NCI-H1092 treated with DMSO at 0.1 percent for 48 hours (cell line): ENCODE measurements at regions not wholly inside any gene's neighbourhood (a gene's known extent, or its start where the extent isn't known, plus 50 kb on each side); places are given as distances from the start of the nearest gene placed in this dataset.

Experiments used
- DNase-seq: peaks from one replicate; lab custom pipeline; 2025; lab: John Stamatoyannopoulos, UW

GRCh38 chr7:25557379-25557917 lies 329.2 kb upstream of the NPVF start:
- no peak for DNase-seq

DNA sequence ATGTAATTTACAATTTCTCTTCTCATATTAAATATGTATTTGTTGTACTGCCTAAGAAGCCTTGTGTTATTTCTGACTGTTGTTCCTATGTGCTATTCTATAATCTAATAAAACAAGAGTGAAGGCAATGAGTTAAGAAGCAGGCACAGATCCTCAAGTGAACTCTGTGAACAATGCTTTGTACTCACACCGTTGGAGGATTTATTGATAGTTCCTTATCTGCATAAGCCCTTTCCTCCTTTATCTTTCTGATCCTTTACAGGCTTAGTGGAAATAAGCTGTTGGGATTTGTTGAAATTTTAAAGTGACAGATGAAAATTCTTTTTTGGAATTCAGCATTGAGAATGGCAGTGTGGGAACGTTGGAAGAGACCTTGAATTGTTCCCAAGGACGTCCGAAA lies 329.6 kb upstream of the NPVF start:
- DNase-seq: no peak

DNA sequence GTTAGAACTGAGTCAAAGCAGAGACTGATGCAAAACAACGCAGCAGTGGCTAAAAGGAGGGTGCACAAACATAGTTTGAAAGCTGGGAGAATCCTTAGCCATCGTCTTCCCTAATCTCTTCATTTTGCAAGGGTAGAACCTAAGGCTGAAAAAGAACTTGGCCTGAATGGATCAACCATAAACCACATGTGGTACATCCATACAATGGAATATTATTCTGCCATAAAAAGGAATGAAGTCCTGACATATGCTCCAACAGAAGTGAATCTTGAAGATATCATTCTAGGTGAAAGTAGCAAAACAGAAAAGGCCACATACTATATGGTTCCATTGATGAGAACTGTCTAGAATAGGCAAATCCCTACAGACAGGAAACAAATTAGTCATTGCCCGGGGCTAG lies 330.3 kb upstream of the NPVF start:
- DNase-seq: no peak

DNA sequence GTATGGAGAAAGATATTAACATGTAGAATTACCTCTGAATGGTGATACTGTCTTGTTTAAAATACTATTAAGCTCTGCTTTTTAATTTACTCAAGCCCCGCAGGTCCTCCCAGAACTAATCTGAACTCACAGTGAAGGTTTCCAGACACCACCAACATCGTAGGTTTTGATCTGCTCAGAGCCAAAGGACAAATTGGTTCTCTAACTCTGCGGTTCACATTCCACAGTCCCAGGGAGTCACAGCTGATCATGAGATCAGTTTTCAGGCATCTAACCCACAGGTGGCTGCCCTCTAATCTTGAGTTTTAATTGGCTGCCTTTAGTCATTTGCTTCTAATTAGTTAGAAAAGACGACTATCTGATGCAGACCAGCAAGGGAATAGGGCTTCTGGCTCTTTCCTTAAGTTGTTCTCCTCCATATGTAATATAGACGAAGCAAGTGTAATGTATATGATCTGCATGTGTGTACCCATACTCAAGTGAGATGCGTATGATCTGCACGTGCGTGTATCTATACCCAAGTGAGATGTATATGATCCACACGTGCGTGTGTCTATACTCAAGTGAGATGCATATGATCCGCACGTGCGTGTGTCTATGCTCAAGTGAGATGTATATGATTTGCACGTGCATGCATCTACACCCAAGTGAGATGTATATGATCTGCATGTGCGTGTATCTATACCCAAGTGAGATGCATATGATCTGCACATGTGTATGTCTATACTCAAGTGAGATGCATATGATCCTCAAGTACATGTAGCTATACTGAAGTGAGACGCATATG lies 331.5 kb upstream of the NPVF start:
- no peak for DNase-seq

GRCh38 chr7:25562673-25563182 lies 334.4 kb upstream of the NPVF start:
- DNase-seq: peak; percentile 55

GRCh38 chr7:25565002-25565401 lies 336.7 kb upstream of the NPVF start:
- DNase-seq: peak; percentile 28

DNA sequence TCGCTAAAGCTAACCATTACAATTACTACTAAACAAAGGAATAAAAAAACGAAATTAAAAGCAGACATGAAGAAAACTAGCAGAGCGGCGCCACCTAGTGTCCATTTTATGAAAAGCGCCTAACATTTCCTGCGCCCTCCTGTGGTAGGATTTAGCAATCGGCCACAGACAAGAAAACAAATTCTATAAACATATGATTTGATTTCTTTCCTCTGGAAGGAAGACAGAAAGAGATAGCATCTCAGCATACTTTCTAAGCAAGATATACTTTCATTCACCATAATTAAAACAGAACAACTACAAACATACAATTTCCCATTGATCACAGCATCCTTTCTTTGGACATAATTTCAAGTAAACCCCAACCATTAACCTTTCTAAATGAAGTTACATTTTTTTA lies 337.7 kb upstream of the NPVF start:
- DNase-seq: peak; percentile 88

DNA sequence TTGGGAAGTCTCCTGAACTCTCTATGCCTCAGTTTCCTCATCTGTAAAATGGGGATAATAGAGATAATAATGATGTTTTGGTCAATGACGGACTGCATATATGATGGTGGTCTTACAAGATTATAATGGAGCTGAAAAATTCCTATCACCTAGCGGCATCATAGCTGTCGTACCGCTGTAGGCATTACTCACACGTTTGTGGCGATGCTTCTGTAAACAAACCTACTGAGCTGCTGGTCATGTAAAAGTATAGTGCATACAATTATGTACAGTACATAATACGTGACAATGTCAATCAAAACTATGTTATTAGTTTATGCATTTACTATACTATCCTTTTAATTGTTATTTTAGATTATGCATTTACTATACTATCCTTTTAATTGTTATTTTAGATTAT lies 339.1 kb upstream of the NPVF start:
- DNase-seq: no peak

DNA sequence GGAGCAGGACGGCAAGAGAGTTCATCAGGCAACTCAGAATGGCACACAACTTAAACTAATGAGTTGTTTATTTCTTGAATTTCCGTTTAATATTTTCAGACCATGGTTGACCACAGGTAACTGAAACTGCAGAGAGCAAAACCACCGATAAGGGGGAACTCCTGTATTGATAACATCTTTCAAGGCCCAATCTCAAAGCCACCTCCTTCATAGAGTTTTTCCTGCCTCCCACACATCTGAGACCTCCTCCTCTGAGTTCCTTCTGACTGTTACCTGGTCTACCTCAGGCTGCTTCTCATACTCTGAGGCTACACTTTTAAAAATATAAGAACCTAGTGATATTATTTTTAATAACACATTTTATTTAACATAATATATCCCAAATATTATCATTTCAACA lies 341.5 kb upstream of the NPVF start:
- no peak for DNase-seq

DNA sequence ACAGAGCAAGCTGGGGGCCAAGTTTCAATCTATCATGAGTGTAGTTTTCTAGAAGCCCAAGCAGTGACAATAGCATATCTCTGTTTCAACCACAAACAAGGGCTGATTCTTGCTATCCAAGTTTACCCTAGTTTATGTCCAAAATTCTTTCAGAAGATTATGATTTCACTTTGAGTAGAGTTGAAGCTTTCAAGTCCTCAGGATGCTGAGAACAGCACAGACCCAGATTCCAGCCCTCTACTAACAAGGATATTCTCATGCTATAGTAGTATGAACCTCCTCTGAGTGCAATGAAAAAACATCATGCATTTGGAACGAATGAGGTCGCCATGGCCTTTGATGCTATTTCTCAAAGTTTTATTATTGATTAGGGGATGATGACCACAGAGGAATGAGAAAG lies 344.1 kb upstream of the NPVF start:
- no peak for DNase-seq

GRCh38 chr7:25574828-25575227 lies 346.5 kb upstream of the NPVF start:
- DNase-seq: no peak

GRCh38 chr7:25575634-25576033 lies 347.3 kb upstream of the NPVF start:
- no peak for DNase-seq

DNA sequence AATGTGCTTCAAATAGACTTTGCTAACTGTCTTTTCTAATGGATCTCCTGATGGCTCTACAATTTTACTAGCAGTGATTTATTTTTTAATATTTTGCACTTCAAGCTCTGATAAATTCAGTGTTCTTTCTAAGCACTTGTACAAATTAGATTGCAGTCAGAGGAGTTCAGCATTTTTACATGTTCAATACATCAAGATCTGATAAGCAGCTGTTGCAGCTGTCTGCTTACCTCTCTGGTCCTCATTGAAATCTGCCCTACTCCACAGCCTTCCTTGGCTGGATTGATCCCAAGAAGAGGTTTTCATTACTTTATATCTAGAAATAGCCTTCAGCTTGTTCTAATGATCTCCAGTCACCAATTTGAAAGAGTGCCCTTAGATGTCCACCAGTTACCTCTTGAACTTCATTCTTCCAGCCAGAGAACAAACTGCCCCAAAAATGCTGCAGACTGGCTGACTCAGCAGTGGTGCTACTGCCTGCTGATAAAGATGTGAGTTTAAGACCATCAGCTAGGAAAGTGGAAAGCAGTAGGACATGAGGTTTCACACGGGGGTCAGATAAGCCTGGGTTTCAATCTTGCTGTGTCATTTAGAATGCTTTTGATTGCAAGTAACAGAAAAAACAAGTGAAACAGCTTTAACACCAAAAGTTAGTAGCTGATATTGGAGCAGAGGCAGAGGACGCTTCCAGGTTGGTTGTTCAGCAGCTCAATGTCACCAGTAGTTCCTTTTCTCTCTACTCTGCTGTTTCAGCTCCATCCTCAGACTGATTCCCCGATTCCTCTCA lies 350.9 kb upstream of the NPVF start:
- no peak for DNase-seq

GRCh38 chr7:25579778-25580075 lies 351.4 kb upstream of the NPVF start:
- DNase-seq: no peak

DNA sequence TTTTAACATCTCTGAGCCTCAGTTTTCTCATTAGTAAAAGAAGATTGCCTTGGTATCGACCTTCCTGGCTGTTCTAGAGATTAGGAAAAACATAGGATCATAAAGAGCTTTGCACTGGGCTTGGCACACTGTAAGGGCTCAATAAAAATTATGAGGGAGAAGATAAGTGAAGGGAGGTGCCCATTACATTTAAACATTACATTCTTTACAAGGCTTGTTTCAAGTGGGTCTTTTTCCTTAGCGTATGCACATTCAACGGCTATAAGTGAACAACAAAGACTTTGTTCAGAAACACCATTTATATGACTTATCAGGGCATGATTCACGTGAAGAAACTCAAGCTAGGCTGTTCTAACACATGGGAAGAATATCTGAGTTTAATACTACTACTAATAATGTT lies 351.9 kb upstream of the NPVF start:
- DNase-seq: no peak

- DNase-seq: no peak
Observed at GRCh38 chr7:25583621-25584020, 355.3 kb upstream of the NPVF start.

- no peak for DNase-seq
Observed at GRCh38 chr7:25584112-25584938, 356.0 kb upstream of the NPVF start.

- no peak for DNase-seq
Observed at GRCh38 chr7:25586513-25586912, 358.2 kb upstream of the NPVF start.

GRCh38 chr7:25594122-25594521 lies 365.8 kb upstream of the NPVF start:
- no peak for DNase-seq

- no peak for DNase-seq
Observed at GRCh38 chr7:25594728-25595127, 366.4 kb upstream of the NPVF start.

- DNase-seq: no peak
Observed at GRCh38 chr7:25595996-25596395, 367.7 kb upstream of the NPVF start.

DNA sequence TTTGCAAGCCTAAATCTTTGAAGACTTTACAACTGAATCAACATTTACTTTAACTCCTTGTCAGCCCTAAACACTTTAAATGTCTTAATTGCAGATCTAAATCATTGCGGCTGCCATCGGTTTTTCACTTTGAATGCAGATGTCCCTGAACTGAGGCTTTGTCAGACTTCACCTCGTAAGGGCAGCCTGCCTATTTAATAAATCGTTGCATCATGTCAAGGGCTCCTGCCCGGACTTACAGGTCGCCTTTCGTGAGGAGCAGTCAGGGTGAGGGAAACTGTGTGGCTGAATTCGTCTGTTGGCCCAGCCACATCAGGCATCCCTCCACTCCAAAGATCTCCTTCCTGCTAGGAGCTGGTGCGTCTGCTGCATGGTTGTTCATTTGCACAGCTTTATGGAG lies 368.2 kb upstream of the NPVF start:
- no peak for DNase-seq
